Tibial nerve (tissue), 4 donors: ENCODE measurements at regions not wholly inside any gene's neighbourhood (a gene's known extent, or its start where the extent isn't known, plus 50 kb on each side); places are given as distances from the start of the nearest gene placed in this dataset.

Experiments
- CTCF ChIP-seq, 5 experiments: fragments of 200-600 bp in 3 of 5; fragments of 450-650 bp in 2 of 5; sonication (generic) in 3 of 5; IDR thresholded peaks; one replicate each; pipeline ENCODE4 v1.5.1; 2016 to 2019; ENCODE audit warnings: antibody characterized with exemption in 5 of 5, mild to moderate bottlenecking in 3 of 5, moderate library complexity in 2 of 5
- EP300 ChIP-seq, 2 donors: sonication (generic); formaldehyde crosslinking; IDR thresholded peaks; one replicate each; pipeline ENCODE4 v1.6.1; 2017; ENCODE audit warnings: antibody characterized with exemption in 2 of 2, mild to moderate bottlenecking in 1 of 2

- TF ChIP-seq CTCF (IDR thresholded peaks at IDR 0.05) (no peak), EP300 (IDR thresholded peaks at IDR 0.05) (no peak)
These were observed 329.6 kb upstream of the ACVR2A start for GRCh38 chr2:147515213-147515612.
